Cardiac muscle cell (in vitro differentiated cells and primary cell): ENCODE measurements at regions not wholly inside any gene's neighbourhood (a gene's known extent, or its start where the extent isn't known, plus 50 kb on each side); places are given as distances from the start of the nearest gene placed in this dataset.

Source experiments
- DNase-seq, 2 donors: peaks; one replicate each; pipeline versions ENCODE4 v3.0.0 to v3.0.0-alpha.2; 2010 to 2017; ENCODE audit warnings: low read depth in 1 of 2, low spot score in 1 of 2
- H3K27ac ChIP-seq: fragments of 200-600 bp; sonication (generic); 2 replicates; pipeline ENCODE4 v1.5.1; 2016
- H3K27me3 ChIP-seq: fragments of 200-600 bp; sonication (generic); 2 replicates; pipeline ENCODE4 v1.6.0; 2016; ENCODE audit warnings: control low read depth
- H3K36me3 ChIP-seq: fragments of 200-600 bp; sonication (generic); 2 replicates; pipeline ENCODE4 v1.5.1; 2016; ENCODE audit warnings: control low read depth
- H3K4me1 ChIP-seq: fragments of 200-600 bp; sonication (generic); 2 replicates; pipeline ENCODE4 v1.8.1; 2017; ENCODE audit warnings: low read depth, mild to moderate bottlenecking, mixed run types
- H3K4me3 ChIP-seq: fragments of 200-600 bp; sonication (generic); 2 replicates; pipeline ENCODE4 v1.5.1; 2016; ENCODE audit warnings: mild to moderate bottlenecking
- H3K9me3 ChIP-seq: fragments of 200-600 bp; sonication (generic); 2 replicates; pipeline ENCODE4 v1.5.1; 2017; ENCODE audit warnings: low read depth, mild to moderate bottlenecking, control low read depth
- CTCF ChIP-seq: IDR thresholded peaks from 2 replicates; pipeline ENCODE4 v1.5.1; 2012; ENCODE audit warnings: low read depth, mild to moderate bottlenecking, low read length

- no peak for TF ChIP-seq CTCF
These were observed 625.1 kb downstream of the PTPRU start for GRCh38 chr1:29861446-29861845.

GRCh38 chr1:29860681-29861080, 624.4 kb downstream of the PTPRU start:
- no peak for TF ChIP-seq CTCF
- Histone ChIP-seq H3K27me3 (no peaks in the 10 kb centered on the region), H3K9me3 (no peaks in the 10 kb centered on the region), H3K4me1 (peaks cover 5% of the 10 kb centered on the region), H3K4me3 (no peak overlapping the region), H3K27ac (no peak overlapping the region), H3K36me3 (no peaks in the 10 kb centered on the region)
- no peak for DNase-seq

More at GRCh38 chr1:29861446-29861845, 625.1 kb downstream of the PTPRU start:
- Histone ChIP-seq H3K36me3 (no peaks in the 10 kb centered on the region), H3K9me3 (no peaks in the 10 kb centered on the region), H3K27me3 (no peaks in the 10 kb centered on the region), H3K4me3 (no peak overlapping the region), H3K4me1 (peaks cover 11% of the 10 kb centered on the region), H3K27ac (no peak overlapping the region)
- DNase-seq = no peak

- TF ChIP-seq CTCF = no peak
These were observed 623.7 kb downstream of the PTPRU start for GRCh38 chr1:29860056-29860455.

GRCh38 chr1:29859126-29859525, 622.8 kb downstream of the PTPRU start:
- Histone ChIP-seq H3K4me1 (no peaks in the 10 kb centered on the region), H3K4me3 (no peak overlapping the region), H3K27ac (no peak overlapping the region), H3K36me3 (no peaks in the 10 kb centered on the region), H3K27me3 (no peaks in the 10 kb centered on the region), H3K9me3 (no peaks in the 10 kb centered on the region)
- no peak for TF ChIP-seq CTCF
- no peak for DNase-seq

More at GRCh38 chr1:29860056-29860455, 623.7 kb downstream of the PTPRU start:
- Histone ChIP-seq H3K36me3 (no peaks in the 10 kb centered on the region), H3K4me1 (no peaks in the 10 kb centered on the region), H3K27ac (no peak overlapping the region), H3K4me3 (no peak overlapping the region), H3K9me3 (no peaks in the 10 kb centered on the region), H3K27me3 (no peaks in the 10 kb centered on the region)
- DNase-seq = no peak

- no peaks in the 10 kb centered on the region for H3K27me3 ChIP-seq
- no peaks in the 10 kb centered on the region for H3K4me1 ChIP-seq
- TF ChIP-seq CTCF = no peak
- no peaks in the 10 kb centered on the region for H3K36me3 ChIP-seq
- no peak overlapping the region for H3K27ac ChIP-seq
- no peaks in the 10 kb centered on the region for H3K9me3 ChIP-seq
- DNase-seq = peak in 1 of 2 donors; percentile 15
- no peak overlapping the region for H3K4me3 ChIP-seq
These were observed 622.3 kb downstream of the PTPRU start for GRCh38 chr1:29858646-29859045.
